GDM1 (cell line): ENCODE measurements at regions not wholly inside any gene's neighbourhood (a gene's known extent, or its start where the extent isn't known, plus 50 kb on each side); places are given as distances from the start of the nearest gene placed in this dataset.
A peak's percentile ranks its signal among the peaks of the same experiment; 100 is the strongest.

Source experiments
- DNase-seq: peaks from one replicate; lab custom pipeline; 2025; lab: John Stamatoyannopoulos, UW

GRCh38 chr17:69605571-69605970 lies 191.1 kb downstream of the MAP2K6 start:
- no peak for DNase-seq

GRCh38 chr17:69606142-69606800 lies 191.8 kb downstream of the MAP2K6 start:
- no peak for DNase-seq

GRCh38 chr17:69607162-69607834 lies 192.8 kb downstream of the MAP2K6 start:
- peak; percentile 71 for DNase-seq

GRCh38 chr17:69608141-69608540 lies 193.6 kb downstream of the MAP2K6 start:
- no peak for DNase-seq

- no peak for DNase-seq
These were observed 194.4 kb downstream of the MAP2K6 start for GRCh38 chr17:69608808-69609472.

- peak; percentile 2 for DNase-seq
These were observed 195.2 kb downstream of the MAP2K6 start for GRCh38 chr17:69609473-69610305.

- no peak for DNase-seq
These were observed 205.9 kb downstream of the MAP2K6 start for GRCh38 chr17:69620363-69620762.

GRCh38 chr17:69625474-69625873 lies 211.0 kb downstream of the MAP2K6 start:
- DNase-seq: no peak

GRCh38 chr17:69630056-69630635 lies 215.6 kb downstream of the MAP2K6 start:
- no peak for DNase-seq

- DNase-seq: no peak
These were observed 220.3 kb downstream of the MAP2K6 start for GRCh38 chr17:69634844-69635243.

GRCh38 chr17:69637446-69638156 lies 223.1 kb downstream of the MAP2K6 start:
- DNase-seq: no peak

GRCh38 chr17:69639096-69639495 lies 224.6 kb downstream of the MAP2K6 start:
- no peak for DNase-seq

GRCh38 chr17:69640073-69640472 lies 225.6 kb downstream of the MAP2K6 start:
- DNase-seq: no peak

- DNase-seq: no peak
These were observed 229.2 kb downstream of the MAP2K6 start for GRCh38 chr17:69643686-69644085.

- DNase-seq: no peak
These were observed 232.2 kb downstream of the MAP2K6 start for GRCh38 chr17:69646729-69647128.

GRCh38 chr17:69650881-69651280 lies 236.4 kb downstream of the MAP2K6 start:
- DNase-seq: no peak

GRCh38 chr17:69651921-69652320 lies 237.4 kb downstream of the MAP2K6 start:
- DNase-seq: no peak

- no peak for DNase-seq
These were observed 240.7 kb downstream of the MAP2K6 start for GRCh38 chr17:69654981-69655855.

- DNase-seq: no peak
These were observed 241.4 kb downstream of the MAP2K6 start for GRCh38 chr17:69655902-69656301.

- no peak for DNase-seq
These were observed 255.1 kb downstream of the MAP2K6 start for GRCh38 chr17:69669441-69670178.
